NCI-H2107 (cell line): ENCODE measurements at regions not wholly inside any gene's neighbourhood (a gene's known extent, or its start where the extent isn't known, plus 50 kb on each side); places are given as distances from the start of the nearest gene placed in this dataset.
"Not testable (repeated sequence)": the region's sequence is repeated elsewhere in the genome, so short reads cannot be mapped to it uniquely, and the experiment has no call there.

Experiments
- DNase-seq: peaks from one replicate; lab custom pipeline; 2025; lab: John Stamatoyannopoulos, UW

DNA sequence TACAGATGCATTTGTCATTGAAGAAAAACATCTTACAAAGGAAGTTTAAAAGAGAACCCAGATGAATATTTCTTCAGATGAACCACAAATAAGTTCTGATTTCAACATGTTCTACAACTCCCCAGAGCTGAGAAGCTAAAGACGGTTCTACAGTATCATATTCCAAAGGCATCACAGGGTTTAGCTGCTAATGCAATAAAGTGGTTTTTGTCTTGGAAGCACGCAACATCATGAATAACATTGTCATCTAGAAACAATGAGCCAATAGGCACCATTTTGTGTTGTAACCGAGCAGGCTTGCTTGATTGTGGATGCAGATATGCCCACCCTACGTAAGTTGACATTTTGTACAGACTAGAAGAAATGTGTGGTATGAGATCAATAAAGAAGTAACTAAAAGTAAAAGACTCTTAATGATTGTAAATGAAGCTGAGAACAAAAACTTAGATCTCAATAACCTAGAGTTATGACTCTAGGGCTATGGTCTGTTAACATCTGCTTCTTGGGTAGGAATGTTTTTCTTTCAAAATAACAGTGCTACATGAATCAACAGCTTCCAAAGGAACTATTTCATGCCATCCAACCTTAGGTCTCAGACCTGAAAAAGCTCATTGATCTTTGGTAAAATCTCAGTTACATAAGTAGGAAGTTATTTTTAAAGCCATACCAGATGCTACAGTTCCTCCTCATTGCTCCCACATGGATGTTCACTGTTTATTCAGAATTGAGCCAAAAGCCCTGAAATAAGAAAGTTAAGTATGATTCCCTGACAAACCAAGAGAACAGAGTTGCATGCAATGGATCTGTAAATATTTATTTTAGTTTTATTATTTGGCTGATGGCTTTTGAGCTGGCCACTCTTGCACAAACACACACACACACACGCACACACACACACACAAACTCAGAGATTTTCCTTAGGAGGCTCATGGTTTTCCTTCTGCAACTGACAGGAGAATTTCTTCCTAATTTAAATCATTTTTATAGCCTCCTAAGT lies 118.7 kb upstream of the SLCO6A1 start:
- no peak for DNase-seq

DNA sequence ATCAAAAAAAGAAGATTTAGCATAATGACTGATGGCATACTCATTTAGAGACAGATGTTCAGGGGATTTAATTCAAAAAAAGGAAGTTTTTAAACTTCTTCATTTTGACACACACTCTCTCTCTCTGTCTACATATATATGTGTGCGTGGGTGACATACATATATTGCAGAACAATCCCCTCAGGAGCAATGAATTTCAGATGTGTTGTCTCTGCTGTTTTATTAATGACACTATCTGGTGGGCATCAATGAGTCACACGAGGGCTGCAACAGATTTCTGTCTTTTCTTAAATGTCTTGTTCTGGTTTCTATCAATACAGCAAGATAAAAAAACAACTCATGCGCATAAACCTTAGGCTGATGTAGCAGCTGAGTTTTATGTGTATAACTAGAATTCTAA lies 123.5 kb upstream of the SLCO6A1 start:
- DNase-seq, result no peak

DNA sequence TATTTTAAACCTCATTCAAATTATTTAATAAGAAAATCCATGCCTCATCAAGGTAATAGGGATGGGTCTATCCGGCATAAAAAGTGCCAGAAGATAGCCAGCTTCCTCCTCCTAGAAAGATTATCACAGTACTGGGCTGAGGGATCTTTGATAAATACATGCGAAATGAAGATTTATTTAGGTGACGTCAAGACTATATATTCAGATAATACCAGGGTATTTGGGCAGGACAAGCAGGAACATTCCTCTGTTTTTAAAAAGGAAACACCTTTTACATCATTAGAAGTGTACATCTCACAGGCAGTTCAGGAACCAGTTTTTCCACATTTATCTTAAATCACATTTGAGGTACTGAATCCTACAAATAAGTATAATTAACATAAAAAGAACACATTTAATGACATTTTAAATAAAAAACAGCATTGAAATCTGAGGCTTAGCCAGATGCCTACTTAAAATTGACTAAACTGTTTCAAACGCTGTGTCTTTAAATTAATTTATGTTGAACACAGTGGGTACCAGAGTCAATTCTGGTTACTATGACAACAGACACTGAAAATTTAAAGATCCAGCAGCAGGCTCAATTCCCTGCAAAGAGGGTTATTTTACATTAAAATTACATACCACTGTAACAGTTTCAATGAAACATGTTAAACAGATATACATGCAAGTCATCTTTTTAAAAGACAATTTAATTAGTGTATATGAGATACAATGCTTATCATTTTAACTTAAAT lies 124.7 kb upstream of the SLCO6A1 start:
- DNase-seq, result no peak

DNA sequence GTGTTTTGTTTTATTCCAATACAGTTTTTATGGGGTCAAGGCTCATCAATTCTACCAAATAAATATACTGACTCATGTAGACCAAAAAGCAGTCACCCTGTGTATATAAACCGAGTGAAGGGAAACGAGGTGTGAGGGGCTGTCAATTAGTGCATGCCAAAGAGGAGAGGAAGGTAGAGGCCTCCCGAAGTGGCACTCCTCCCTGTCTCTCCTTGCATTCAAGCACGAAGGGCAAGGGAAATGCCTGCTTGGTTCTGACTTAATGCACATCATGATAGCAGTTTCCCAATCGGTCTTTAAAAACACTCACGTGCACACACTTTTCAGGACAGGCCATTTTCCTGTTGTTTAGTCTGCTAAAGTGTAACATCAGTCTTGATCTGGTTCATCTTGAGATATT lies 125.6 kb upstream of the SLCO6A1 start:
- DNase-seq, result no peak

DNA sequence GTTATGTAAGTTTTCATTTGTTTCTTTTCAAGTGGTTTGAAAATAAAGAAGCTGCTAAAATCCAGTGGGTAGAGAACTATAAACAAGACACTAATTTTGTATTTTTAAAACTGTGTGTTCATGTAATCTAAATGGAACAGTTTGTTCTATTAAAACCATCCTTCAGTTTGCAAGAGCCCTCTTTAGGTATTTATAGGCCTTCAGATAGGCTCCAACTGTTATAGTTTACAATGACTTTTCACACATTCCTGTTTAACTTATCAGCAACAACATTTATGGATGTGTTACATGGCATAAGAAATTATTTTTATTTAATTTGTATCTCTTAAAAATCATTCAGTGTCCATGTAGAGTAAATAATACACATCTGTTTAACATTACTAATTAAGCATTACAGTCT lies 126.7 kb upstream of the SLCO6A1 start:
- no peak for DNase-seq

DNA sequence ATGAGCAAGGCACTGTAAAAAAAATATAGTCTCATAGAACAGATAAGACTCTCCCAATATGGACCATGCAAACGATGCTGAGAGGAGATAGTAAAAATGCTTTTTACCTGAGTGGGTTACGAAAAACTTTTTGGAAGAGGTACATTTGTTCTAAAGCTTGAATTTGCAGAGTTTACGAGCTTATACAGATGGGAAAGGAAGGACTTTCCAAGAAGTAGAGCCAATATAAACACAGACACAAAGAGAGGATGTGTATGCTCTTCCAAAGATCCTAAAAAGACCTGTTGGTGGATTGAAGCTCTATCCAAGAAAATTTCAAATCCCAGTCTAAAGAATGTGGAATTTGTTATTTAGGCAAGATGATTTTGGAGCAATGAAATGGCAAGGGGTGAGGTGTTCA lies 127.1 kb upstream of the SLCO6A1 start:
- DNase-seq, result no peak

DNA sequence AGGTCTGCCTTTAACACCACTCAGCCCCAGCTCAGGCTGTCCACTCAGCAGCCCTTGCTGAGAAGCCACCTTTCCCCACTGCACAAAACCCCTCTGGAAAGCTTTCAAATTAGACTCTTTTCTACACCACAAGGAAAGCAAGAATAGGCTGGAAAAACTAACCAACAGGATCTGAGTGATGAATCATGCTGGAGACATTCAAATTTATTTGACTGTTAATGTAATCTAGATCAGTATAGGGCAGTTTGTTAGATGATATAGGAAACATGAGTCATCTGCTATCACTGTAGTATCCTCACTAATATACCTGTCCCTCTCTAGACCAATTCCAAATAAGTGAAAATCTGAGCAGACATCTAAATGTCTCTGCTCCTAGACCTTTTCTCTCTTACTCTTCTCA lies 127.8 kb upstream of the PAM start:
- no peak for DNase-seq

DNA sequence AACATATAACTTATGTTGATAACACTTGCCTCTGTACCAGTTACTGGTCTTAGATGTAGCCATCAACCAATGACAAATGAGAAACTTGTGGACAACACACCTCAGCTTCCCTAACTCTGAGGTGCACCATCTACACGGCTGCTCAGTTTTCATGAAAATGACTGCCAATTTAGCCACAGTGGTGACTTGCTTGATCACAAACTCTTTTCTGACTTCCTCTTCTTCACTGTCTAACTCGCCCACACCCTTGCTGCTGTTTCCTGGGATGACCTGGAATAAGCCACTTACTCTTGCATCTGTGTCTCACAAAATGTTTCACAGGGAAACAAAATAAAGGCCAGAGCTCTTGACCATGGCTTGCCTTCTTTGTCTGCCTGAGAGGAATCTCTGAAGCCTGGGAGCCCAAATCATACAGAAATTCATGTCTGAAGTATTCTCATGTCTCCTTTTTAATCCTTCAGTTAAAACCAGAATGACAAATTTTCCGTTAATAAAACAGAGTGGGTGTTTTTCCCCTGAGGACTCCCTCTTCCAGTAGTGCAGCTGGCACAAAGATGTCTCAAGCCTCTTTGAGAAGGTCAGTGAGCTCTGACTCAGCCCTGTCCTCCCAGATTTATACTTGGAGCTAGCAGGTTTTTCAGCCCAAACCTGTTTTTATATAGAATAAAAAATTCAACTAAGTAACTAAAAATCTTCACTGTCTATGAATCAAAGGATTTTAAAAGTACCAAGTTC lies 126.5 kb upstream of the PAM start:
- DNase-seq, result no peak

DNA sequence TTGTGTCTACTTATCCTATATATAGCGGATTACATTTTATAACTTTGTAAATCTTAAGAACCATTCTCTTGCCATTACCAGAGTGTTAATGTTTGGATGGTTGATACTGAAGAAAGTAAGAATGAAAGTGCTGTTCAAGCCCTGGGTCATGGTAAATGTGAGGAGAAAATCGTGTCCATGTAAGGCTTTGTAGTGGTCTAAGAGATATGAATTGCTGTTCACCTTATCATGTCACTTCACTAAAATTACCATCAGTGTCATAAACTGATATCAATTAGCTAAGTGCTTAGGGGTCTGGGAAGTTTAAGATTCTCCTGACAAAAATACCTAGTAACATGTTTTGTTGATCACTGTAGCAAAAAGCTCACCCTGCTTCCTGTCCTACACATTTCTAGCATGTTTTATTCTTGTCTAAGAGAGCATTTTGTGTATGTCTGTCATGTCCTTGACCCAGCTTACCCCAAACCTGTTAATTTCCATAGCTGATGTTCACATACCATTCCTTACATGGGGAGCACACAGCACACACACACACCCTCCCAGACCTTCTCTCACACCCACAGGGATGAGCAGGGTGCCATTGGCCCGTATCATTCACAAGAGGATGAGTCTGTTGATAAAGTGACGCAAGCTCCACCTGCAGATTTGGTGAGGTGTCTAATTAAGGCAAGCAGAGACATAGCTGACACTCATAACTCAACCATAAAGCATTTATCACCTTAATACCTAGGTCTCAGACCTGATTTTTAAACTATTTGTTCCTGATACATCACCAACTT lies 125.1 kb upstream of the PAM start:
- no peak for DNase-seq

DNA sequence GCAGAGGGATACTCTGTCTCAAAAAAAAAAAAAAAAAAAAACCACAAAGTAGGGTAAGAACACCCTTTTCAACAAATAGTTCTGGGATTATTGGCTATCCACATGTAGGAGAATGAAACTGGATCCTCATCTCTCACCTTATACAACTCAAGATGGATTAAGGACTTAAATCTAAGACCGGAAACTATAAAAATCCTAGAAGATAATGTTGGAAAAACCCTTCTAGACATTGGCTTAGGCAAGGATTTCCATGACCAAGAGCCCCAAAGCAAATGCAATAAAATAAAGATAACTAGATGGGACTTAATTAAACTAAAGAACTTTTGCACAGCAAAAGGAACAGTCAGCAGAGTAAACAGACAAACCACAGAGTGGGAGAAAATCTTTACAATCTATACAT lies 119.7 kb upstream of the PAM start:
- DNase-seq, result not testable (repeated sequence)

DNA sequence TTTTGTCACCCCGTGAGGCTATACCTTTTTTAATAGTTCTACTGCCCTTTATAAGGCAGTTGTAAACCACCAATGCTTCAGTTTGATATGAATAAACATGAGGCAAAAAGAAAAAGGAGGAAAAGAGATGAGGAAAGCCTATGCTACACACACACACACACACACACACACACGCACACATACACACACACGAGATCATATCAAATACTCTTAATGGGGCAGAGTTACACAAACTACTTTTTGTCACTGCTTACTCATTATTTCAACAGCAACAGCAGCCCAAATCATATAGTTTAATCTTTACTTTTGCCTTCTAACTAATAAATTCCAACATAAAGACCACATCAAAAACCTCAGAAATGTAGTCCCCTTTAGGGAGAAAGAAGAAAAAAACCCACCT lies 116.8 kb upstream of the PAM start:
- DNase-seq, result no peak

DNA sequence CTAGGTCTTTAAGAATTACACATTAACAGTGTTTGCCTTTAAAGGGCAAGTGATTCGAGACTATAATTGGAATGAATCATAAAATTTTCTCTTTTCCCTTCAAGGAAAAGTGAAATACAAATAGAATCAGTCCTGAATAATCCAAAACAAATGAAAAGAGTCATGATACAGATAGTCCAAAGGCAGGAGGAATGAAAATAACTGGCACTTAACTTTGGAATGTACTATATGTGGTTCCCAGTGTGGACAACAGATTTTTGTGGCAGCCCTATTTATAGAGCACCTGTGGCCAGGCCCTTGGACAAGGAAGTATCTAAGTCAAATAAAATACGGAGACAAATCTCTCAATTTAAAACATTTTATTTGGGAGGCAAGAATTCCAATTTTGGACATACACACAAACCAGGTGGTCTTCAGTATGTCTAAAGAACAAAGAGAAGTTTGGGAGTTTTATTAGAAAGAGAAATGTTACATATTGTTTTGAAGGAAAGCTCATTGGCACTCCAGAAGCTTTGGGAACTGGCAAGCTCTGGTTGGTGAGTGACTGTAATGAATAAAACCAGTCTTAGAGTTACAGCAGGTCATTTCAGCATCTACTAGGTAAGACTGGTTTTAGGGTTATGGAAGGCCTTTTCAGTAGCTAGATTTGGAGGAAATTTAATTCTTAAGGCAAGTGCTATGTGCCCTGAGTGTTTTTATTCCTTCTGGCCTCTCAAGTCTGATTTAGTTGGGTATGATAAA lies 116.0 kb upstream of the PAM start:
- DNase-seq, result no peak

DNA sequence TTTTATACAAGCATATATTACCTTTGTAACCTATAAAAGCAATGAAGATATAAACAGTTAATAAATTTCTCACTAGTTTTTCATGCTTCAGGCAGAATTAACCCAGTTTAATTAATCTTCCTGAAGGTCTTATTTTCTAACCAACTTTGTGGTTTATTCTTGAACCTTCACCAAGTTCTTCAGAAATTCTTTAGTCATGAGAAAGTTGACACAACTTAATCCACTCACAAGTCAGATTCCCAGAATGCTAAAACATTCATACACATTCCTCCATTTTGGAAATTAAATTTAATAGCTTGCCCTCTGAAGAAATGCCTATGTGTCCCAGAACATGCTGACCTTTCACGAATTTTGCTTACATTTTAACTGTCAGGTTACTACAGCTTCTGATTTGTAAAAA lies 105.4 kb upstream of the PAM start:
- no peak for DNase-seq

DNA sequence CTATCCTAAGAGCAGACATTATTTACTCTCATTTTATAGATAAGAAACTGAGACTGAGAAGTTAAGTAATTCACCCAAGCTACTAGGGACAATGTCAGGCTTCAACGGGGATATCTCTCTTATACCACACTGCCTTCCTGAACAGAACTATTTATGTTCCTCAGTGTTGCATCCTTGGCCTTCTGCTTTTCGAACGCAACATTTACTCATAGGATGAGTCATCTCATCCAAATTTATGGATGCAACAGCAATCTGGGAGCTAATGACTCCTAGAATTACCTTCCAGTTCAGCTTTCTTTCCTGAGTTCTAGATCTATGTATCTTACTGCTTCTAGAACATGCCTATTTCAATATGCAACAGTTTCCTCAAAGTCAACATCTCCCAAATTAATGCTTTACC lies 103.6 kb upstream of the PAM start:
- no peak for DNase-seq

DNA sequence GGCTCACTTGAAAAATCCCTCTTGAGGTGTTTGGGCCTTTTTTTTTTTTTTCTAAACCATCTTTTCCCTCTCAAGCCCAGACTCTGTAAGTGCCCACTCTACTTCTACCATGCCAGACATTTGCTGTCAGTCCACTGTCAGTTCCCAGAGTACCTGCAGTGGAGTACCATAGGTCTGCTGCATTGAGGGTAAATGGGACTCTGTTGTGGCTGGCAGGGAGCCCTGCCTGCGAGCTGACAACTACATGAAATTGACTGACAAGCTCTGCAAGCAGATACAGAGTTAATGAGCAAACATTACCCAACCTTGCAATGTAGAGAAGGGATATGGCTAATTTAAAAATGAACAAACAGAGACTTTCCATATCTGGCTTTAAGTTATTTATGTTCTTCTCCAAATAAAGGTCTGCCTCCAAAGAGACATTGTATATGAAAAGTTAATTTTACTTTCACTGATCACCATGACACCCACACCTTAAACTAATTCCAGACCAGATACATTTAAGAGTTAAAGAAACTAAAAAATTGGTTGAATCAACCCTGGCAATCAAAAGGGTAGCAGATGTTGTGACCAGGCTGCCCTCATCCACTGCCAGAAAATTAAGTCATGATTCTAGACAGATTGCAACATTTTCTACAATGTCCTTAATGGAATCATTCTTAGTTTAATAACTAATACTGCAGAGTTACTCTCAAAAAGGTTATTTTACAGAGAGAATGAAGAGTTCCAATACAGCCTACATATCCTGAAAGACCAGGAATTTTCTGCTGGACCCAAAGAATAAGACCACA lies 100.4 kb upstream of the PAM start:
- DNase-seq, result no peak

DNA sequence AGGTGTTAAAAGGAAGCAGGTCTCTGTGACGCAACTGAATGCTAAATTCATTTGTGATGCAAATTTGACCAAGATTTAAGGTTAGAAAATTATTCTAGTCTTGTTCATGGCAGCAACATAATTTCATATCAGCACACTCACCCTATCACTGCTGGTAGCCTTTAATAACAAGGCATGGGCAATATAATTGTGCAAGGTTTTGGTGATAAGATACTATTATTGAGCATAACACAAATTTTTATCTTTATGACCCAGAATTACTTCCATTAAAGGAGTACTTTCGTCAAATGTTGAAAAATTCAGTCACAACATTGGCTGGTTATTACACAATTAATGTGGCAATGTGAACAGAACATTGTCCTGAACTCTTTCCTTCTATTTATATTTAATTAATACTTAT lies 96.0 kb upstream of the PAM start:
- no peak for DNase-seq

DNA sequence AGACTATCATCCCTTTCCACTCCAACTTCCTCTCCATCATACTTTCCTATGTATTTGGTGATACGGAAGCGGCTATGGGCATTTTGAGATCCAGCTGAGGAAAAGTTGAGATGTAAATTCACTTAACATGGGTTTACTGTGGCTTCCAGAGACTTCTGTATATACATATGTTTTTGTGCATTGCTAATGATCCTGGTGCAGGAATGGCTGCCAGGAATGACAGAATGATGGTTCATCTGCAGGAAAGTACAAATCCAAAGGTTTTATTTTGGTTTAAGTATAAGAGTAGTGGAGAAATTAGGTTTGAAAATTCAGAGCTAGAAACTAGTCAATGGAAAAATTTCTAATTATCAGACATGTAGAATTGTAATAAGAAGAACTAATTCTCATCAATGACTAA lies 95.0 kb upstream of the PAM start:
- DNase-seq, result no peak

DNA sequence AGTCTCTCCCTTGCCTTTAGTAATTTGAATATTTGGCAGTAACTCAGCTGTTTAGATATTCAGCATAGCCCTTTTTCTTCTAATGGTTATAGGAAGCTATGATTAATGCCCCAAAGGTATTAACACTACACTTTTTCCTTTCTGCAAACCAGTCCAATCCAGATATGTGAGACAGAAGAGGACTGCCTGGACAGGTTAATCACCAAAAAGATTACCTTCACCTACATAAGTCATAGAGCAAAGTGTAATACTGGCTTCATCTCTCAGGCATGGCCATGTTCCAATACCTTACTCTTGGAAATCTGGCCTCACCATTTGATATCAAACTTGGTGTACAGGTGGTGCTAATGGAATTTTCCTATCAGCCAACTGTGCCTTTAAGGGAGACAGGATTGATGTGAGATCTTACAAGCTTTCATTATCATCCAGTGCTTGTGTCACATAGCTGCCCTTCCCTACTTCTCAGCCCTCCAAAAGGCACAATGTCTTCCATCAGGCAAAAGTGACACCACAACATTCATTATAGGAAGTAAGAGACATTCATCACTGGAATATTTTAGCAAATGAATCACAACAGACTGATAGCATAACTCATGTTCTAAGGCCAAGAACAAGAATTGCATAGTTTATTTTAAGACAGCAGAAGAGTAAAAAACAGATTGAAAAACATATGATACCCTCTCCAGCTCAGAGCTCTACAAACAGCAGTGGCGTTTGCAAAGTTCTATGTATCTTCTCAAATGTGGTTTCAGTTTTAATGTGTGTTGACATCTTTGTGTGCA lies 91.2 kb upstream of the PAM start:
- no peak for DNase-seq

DNA sequence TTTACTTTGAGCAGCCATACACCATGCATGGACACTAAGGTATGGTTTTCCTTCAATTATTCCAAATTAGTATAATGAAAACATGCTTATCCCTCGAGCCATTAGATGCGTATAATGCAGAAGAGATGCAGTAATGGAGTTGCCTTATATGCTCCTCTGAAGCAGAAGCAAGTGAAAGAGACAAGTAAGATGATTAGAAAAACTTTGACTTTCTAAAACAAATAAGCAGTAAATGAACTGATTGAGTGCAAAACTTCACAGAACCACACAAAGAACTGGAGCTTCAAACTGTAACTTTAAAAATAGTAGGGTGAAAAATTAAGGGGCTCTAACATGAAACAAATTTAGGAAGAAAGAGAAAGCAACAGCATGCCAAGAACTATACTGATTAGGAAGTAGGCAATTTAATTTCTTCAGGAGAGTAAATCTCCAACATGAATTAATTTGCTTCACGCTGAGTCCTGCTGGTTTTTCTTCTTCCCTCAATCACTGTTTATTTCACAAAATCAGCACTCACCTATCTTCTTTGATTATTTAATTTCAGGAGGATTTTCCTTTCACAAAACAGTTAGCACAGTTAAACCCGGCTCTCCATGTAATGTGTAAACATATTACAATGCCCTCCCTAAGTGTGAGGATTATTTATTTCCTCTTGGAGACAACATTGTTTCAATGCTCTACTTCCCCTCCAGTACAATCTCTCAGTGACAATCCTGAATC lies 90.3 kb upstream of the PAM start:
- DNase-seq, result no peak
